ENCODE measurements at regions not wholly inside any gene's neighbourhood (a gene's known extent, or its start where the extent isn't known, plus 50 kb on each side); places are given as distances from the start of the nearest gene placed in this dataset.
"Not testable (repeated sequence)": the region's sequence is repeated elsewhere in the genome, so short reads cannot be mapped to it uniquely, and the experiment has no call there.

DNA sequence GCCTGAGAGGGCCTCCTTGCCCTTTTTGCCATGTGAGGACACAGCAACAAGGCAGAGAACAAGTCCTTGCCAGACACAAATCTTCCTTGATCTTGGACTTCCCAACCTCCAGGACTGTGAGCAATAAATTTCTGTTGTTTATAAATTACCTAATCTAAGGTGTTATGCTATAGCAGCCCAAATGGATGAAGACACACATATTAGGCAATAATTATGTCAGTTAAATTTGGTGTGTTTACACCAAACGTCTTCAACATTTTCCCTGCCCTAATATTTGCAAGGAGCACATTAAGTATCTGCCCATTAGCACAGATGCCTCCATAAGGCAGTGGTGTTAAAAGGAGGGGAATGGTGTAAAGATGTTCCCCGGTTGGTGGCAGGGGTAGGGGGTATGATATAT lies 94.8 kb downstream of the ETS2 start:
- TF ChIP-seq ZC3H10 (CRISPR knock-in tag; IDR thresholded peaks at IDR 0.05) (no peak), RARB (CRISPR knock-in tag; IDR thresholded peaks at IDR 0.05) (no peak), OSR1 (CRISPR knock-in tag; IDR thresholded peaks at IDR 0.05) (no peak)
- no peak for ATAC-seq

DNA sequence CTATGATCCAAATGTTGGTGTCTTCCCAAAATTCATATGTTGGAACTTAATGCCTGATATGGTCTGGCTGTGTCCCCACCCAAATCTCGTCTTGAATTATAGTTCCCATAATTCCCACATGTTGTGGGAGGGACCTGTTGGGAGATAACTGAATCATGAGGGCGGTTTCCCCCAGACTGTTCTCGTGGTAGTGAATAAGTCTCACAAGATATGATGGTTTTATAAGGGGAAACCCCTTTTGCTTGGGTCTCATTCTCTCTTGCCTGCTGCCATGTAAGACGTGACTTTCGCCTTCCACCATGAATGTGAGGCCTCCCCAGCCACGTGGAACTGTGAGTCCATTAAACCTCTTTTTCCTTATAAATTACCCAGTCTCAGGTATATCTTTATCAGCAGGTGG lies 94.3 kb downstream of the ETS2 start:
- not testable (repeated sequence) for ATAC-seq

DNA sequence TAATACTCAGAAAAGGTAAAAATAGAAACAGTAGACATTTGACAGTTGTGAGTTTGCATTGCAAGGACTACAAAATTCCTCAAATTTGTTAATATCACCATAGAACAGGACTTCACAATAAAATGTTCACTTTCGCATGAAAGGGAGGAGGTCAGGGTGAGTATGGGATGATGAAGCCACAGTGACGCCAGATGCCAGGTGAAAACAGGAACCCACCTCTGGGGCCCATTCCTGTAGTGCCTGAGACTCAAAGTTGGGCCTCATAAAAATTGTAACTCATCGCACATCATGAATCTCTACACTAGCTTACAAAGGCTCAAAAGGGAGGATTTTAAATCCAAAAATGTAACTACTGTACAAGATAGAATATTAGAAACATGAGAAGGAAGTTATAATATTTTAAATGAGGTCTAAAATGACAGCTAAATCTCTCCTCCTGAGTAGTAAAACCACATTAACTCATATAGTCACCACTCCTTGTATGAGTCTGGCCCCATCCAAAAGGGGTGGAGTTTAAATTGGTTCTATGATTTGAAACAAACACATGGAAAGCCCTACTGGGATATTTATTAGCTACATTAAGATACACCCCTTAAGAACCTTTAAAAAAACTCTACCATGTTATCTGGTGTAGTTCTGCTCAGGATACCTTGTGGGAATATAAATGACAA lies 93.7 kb downstream of the ETS2 start:
- TF ChIP-seq ZFP30 (CRISPR knock-in tag; IDR thresholded peaks at IDR 0.05) (no peak), RARB (CRISPR knock-in tag; IDR thresholded peaks at IDR 0.05) (no peak), GLIS3 (CRISPR knock-in tag; IDR thresholded peaks at IDR 0.05) (no peak), ZNF70 (CRISPR knock-in tag; IDR thresholded peaks at IDR 0.05) (no peak), ZFP3 (CRISPR knock-in tag; IDR thresholded peaks at IDR 0.05) (no peak), BACH2 (CRISPR knock-in tag; IDR thresholded peaks at IDR 0.05; ENCODE audit: borderline replicate concordance) (no peak), PPARA (CRISPR knock-in tag; IDR thresholded peaks at IDR 0.05; ENCODE audit: borderline replicate concordance) (no peak), TCF4 (CRISPR knock-in tag; IDR thresholded peaks at IDR 0.05; ENCODE audit: borderline replicate concordance) (no peak), ISL1 (CRISPR knock-in tag; IDR thresholded peaks at IDR 0.05) (no peak), ZNF565 (CRISPR knock-in tag; conservative IDR thresholded peaks at IDR 0.05; ENCODE audit: low read depth) (no peak), SNAI2 (CRISPR knock-in tag; IDR thresholded peaks at IDR 0.05) (no peak), ARNTL (CRISPR knock-in tag; IDR thresholded peaks at IDR 0.05; ENCODE audit: borderline replicate concordance, low read depth) (no peak), ZNF8 (CRISPR knock-in tag; IDR thresholded peaks at IDR 0.05) (no peak), CSDC2 (CRISPR knock-in tag; IDR thresholded peaks at IDR 0.05) (no peak), OSR1 (CRISPR knock-in tag; IDR thresholded peaks at IDR 0.05) (no peak), ZC3H10 (CRISPR knock-in tag; IDR thresholded peaks at IDR 0.05) (no peak), TOX (CRISPR knock-in tag; IDR thresholded peaks at IDR 0.05; ENCODE audit: borderline replicate concordance) (no peak)
- TF ChIP-seq, protein P1, sequence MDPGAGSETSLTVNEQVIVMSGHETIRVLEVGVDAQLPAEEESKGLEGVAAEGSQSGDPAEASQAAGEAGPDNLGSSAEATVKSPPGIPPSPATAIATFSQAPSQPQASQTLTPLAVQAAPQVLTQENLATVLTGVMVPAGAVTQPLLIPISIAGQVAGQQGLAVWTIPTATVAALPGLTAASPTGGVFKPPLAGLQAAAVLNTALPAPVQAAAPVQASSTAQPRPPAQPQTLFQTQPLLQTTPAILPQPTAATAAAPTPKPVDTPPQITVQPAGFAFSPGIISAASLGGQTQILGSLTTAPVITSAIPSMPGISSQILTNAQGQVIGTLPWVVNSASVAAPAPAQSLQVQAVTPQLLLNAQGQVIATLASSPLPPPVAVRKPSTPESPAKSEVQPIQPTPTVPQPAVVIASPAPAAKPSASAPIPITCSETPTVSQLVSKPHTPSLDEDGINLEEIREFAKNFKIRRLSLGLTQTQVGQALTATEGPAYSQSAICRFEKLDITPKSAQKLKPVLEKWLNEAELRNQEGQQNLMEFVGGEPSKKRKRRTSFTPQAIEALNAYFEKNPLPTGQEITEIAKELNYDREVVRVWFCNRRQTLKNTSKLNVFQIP (CRISPR knock-in tag; IDR thresholded peaks at IDR 0.05; ENCODE audit: borderline replicate concordance, low read depth), result no peak
- TF ChIP-seq, protein P2, sequence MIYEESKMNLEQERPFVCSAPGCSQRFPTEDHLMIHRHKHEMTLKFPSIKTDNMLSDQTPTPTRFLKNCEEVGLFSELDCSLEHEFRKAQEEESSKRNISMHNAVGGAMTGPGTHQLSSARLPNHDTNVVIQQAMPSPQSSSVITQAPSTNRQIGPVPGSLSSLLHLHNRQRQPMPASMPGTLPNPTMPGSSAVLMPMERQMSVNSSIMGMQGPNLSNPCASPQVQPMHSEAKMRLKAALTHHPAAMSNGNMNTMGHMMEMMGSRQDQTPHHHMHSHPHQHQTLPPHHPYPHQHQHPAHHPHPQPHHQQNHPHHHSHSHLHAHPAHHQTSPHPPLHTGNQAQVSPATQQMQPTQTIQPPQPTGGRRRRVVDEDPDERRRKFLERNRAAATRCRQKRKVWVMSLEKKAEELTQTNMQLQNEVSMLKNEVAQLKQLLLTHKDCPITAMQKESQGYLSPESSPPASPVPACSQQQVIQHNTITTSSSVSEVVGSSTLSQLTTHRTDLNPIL (CRISPR knock-in tag; IDR thresholded peaks at IDR 0.05; ENCODE audit: low read depth), result no peak
- TF ChIP-seq, protein P3, sequence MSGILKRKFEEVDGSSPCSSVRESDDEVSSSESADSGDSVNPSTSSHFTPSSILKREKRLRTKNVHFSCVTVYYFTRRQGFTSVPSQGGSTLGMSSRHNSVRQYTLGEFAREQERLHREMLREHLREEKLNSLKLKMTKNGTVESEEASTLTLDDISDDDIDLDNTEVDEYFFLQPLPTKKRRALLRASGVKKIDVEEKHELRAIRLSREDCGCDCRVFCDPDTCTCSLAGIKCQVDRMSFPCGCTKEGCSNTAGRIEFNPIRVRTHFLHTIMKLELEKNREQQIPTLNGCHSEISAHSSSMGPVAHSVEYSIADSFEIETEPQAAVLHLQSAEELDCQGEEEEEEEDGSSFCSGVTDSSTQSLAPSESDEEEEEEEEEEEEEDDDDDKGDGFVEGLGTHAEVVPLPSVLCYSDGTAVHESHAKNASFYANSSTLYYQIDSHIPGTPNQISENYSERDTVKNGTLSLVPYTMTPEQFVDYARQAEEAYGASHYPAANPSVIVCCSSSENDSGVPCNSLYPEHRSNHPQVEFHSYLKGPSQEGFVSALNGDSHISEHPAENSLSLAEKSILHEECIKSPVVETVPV (CRISPR knock-in tag; IDR thresholded peaks at IDR 0.05), result no peak
- ATAC-seq, result no peak

DNA sequence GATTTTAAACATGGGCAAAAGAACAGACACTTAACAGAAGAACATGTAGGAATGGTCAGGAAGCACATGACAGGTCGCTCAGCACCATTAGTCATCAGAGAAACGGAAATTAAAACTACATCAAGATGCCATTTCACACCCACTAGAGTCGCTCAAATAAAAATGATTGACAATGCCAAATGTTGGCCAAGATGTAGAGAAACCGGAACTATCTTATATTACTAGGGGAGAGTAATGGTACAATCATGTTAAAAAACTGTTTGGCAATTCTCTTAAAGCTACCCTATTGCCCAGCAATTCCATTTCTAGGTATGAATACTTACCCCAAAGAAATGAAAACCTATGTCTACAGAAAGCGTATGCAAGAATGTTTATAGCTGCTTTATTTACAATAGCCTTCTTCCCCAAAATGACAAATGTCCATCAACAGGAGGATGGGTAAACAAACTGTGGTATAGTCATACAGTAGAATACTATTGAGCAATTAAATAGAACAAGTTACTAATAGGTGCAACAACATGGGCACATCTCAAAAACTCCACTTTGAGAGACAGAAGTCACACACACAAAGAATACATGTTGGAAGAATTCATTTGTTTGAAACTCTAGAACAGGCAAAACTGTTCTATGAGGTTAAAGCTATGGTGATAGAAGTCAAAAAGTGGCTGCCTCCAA lies 92.8 kb downstream of the ETS2 start:
- ATAC-seq, result no peak
- TF ChIP-seq ARNTL (CRISPR knock-in tag; IDR thresholded peaks at IDR 0.05; ENCODE audit: borderline replicate concordance, low read depth), result no peak
- TF ChIP-seq RARB (CRISPR knock-in tag; IDR thresholded peaks at IDR 0.05), result no peak
- no peak for TF ChIP-seq ZNF8 (CRISPR knock-in tag; IDR thresholded peaks at IDR 0.05)
- TF ChIP-seq, protein P4, sequence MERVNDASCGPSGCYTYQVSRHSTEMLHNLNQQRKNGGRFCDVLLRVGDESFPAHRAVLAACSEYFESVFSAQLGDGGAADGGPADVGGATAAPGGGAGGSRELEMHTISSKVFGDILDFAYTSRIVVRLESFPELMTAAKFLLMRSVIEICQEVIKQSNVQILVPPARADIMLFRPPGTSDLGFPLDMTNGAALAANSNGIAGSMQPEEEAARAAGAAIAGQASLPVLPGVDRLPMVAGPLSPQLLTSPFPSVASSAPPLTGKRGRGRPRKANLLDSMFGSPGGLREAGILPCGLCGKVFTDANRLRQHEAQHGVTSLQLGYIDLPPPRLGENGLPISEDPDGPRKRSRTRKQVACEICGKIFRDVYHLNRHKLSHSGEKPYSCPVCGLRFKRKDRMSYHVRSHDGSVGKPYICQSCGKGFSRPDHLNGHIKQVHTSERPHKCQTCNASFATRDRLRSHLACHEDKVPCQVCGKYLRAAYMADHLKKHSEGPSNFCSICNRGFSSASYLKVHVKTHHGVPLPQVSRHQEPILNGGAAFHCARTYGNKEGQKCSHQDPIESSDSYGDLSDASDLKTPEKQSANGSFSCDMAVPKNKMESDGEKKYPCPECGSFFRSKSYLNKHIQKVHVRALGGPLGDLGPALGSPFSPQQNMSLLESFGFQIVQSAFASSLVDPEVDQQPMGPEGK (CRISPR knock-in tag; IDR thresholded peaks at IDR 0.05; ENCODE audit: borderline replicate concordance), result no peak
- no peak for TF ChIP-seq ZFP3 (CRISPR knock-in tag; IDR thresholded peaks at IDR 0.05)
- no peak for TF ChIP-seq TCF4 (CRISPR knock-in tag; IDR thresholded peaks at IDR 0.05; ENCODE audit: borderline replicate concordance)
- no peak for TF ChIP-seq TOX (CRISPR knock-in tag; IDR thresholded peaks at IDR 0.05; ENCODE audit: borderline replicate concordance)
- TF ChIP-seq ZNF70 (CRISPR knock-in tag; IDR thresholded peaks at IDR 0.05), result no peak
- no peak for TF ChIP-seq BACH2 (CRISPR knock-in tag; IDR thresholded peaks at IDR 0.05; ENCODE audit: borderline replicate concordance)
- no peak for TF ChIP-seq GLIS3 (CRISPR knock-in tag; IDR thresholded peaks at IDR 0.05)
- no peak for TF ChIP-seq ZNF565 (CRISPR knock-in tag; conservative IDR thresholded peaks at IDR 0.05; ENCODE audit: low read depth)
- TF ChIP-seq SNAI2 (CRISPR knock-in tag; IDR thresholded peaks at IDR 0.05), result no peak
